ENCODE measurements at regions not wholly inside any gene's neighbourhood (a gene's known extent, or its start where the extent isn't known, plus 50 kb on each side); places are given as distances from the start of the nearest gene placed in this dataset.

GRCh38 chr3:94869059-94869547, 806.2 kb downstream of the NSUN3 start:
- intact Hi-C loops (cut with DNase I, micrococcal nuclease), result no loop called here

GRCh38 chr3:94873751-94874150, 810.9 kb downstream of the NSUN3 start:
- ChIA-PET CTCF (no interaction called here), POLR2A (no interaction called here)
- no peak for DNase-seq
- no peaks in the 10 kb centered on the region for H3K36me3 Mint-ChIP-seq (ENCODE audit: low read depth)
- Histone ChIP-seq H3K9me3 (ENCODE audit: control insufficient read depth in 1 of 2, insufficient read depth in 1 of 2, low read length in 2 of 2) (peaks cover 0 to 15% of the 10 kb centered on the region in 2 experiments), H3K27me3 (ENCODE audit: control insufficient read depth in 1 of 2, insufficient read depth in 2 of 2, low read length in 2 of 2) (no peaks in the 10 kb centered on the region), H3K36me3 (ENCODE audit: insufficient read depth, low read length) (no peaks in the 10 kb centered on the region), H3K4me1 (ENCODE audit: insufficient read depth, low read length) (no peaks in the 10 kb centered on the region), H3K4me3 (ENCODE audit: low read length) (no peak overlapping the region), H3K27ac (ENCODE audit: low read depth in 1 of 2, low read length in 2 of 2) (no peak overlapping the region)
- H3K9me3 Mint-ChIP-seq, result peaks cover 6% of the 10 kb centered on the region
- intact Hi-C loops (cut with DNase I, micrococcal nuclease), result no loop called here
- no peak for TF ChIP-seq CTCF (IDR thresholded peaks at IDR 0.05)
- no peaks in the 10 kb centered on the region for H3K27me3 Mint-ChIP-seq
- H3K4me1 Mint-ChIP-seq (ENCODE audit: low read depth), result no peaks in the 10 kb centered on the region
- ATAC-seq (ENCODE audit: poor library complexity), result no peak
- H3K27ac Mint-ChIP-seq, result no peak overlapping the region
- H3K4me3 Mint-ChIP-seq, result no peak overlapping the region

More at GRCh38 chr3:94869059-94869547, 806.2 kb downstream of the NSUN3 start:
- Mint-ChIP-seq H3K27ac (no peak overlapping the region), H3K9me3 (peaks cover 12% of the 10 kb centered on the region), H3K4me1 (ENCODE audit: low read depth) (no peaks in the 10 kb centered on the region), H3K36me3 (ENCODE audit: low read depth) (no peaks in the 10 kb centered on the region), H3K4me3 (no peak overlapping the region), H3K27me3 (no peaks in the 10 kb centered on the region)
- Histone ChIP-seq H3K9me3 (ENCODE audit: control insufficient read depth in 1 of 2, insufficient read depth in 1 of 2, low read length in 2 of 2) (peaks cover 0 to 6% of the 10 kb centered on the region in 2 experiments), H3K36me3 (ENCODE audit: insufficient read depth, low read length) (no peaks in the 10 kb centered on the region), H3K4me3 (ENCODE audit: low read length) (no peak overlapping the region), H3K4me1 (ENCODE audit: insufficient read depth, low read length) (no peaks in the 10 kb centered on the region), H3K27me3 (ENCODE audit: control insufficient read depth in 1 of 2, insufficient read depth in 2 of 2, low read length in 2 of 2) (no peaks in the 10 kb centered on the region), H3K27ac (ENCODE audit: low read depth in 1 of 2, low read length in 2 of 2) (no peak overlapping the region)
- TF ChIP-seq CTCF (IDR thresholded peaks at IDR 0.05), result no peak
- CTCF ChIA-PET, result no interaction called here
- no peak for DNase-seq
- POLR2A ChIA-PET, result no interaction called here
- ATAC-seq (ENCODE audit: poor library complexity), result no peak

GRCh38 chr3:94875149-94875548, 812.3 kb downstream of the NSUN3 start:
- ChIA-PET POLR2A (no interaction called here), CTCF (no interaction called here)
- Mint-ChIP-seq H3K4me1 (ENCODE audit: low read depth) (no peaks in the 10 kb centered on the region), H3K27ac (no peak overlapping the region), H3K27me3 (no peaks in the 10 kb centered on the region), H3K9me3 (peaks cover 9% of the 10 kb centered on the region), H3K36me3 (ENCODE audit: low read depth) (no peaks in the 10 kb centered on the region), H3K4me3 (no peak overlapping the region)
- Histone ChIP-seq H3K27me3 (ENCODE audit: control insufficient read depth in 1 of 2, insufficient read depth in 2 of 2, low read length in 2 of 2) (no peaks in the 10 kb centered on the region), H3K36me3 (ENCODE audit: insufficient read depth, low read length) (no peaks in the 10 kb centered on the region), H3K4me3 (ENCODE audit: low read length) (no peak overlapping the region), H3K9me3 (ENCODE audit: control insufficient read depth in 1 of 2, insufficient read depth in 1 of 2, low read length in 2 of 2) (peaks cover 0 to 15% of the 10 kb centered on the region in 2 experiments), H3K4me1 (ENCODE audit: insufficient read depth, low read length) (no peaks in the 10 kb centered on the region), H3K27ac (ENCODE audit: low read depth in 1 of 2, low read length in 2 of 2) (no peak overlapping the region)
- DNase-seq, result no peak
- TF ChIP-seq CTCF (IDR thresholded peaks at IDR 0.05), result no peak
- no peak for ATAC-seq (ENCODE audit: poor library complexity)
- intact Hi-C loops (cut with DNase I, micrococcal nuclease), result no loop called here
